HG03439 (cell line): ENCODE measurements at regions not wholly inside any gene's neighbourhood (a gene's known extent, or its start where the extent isn't known, plus 50 kb on each side); places are given as distances from the start of the nearest gene placed in this dataset.
"Not testable (repeated sequence)": the region's sequence is repeated elsewhere in the genome, so short reads cannot be mapped to it uniquely, and the experiment has no call there.

ENCODE experiments used
- ATAC-seq: cut with Tn5 transposase; IDR thresholded peaks from one replicate; pipeline ENCODE4 v1.9.1; 2021; ENCODE audit warnings: mild to moderate bottlenecking, moderate library complexity; ENCODE audit not compliant: unreplicated experiment

GRCh38 chr3:35194666-35195065 is 444.7 kb upstream of the ARPP21 start:
- ATAC-seq, result no peak

GRCh38 chr3:35198857-35199256 is 440.5 kb upstream of the ARPP21 start:
- no peak for ATAC-seq

- no peak for ATAC-seq
Measured at GRCh38 chr3:35200056-35200455, 439.3 kb upstream of the ARPP21 start.

- no peak for ATAC-seq
Measured at GRCh38 chr3:35201211-35201610, 438.1 kb upstream of the ARPP21 start.

- no peak for ATAC-seq
Measured at GRCh38 chr3:35215525-35216500, 423.5 kb upstream of the ARPP21 start.

- ATAC-seq, result no peak
Measured at GRCh38 chr3:35216501-35217266, 422.6 kb upstream of the ARPP21 start.

GRCh38 chr3:35223632-35224394 is 415.5 kb upstream of the ARPP21 start:
- no peak for ATAC-seq

GRCh38 chr3:35224565-35225295 is 414.6 kb upstream of the ARPP21 start:
- no peak for ATAC-seq

GRCh38 chr3:35241236-35241635 is 398.1 kb upstream of the ARPP21 start:
- ATAC-seq, result no peak

GRCh38 chr3:35254917-35255316 is 384.4 kb upstream of the ARPP21 start:
- ATAC-seq, result no peak

- ATAC-seq, result no peak
Measured at GRCh38 chr3:35257641-35258040, 381.7 kb upstream of the ARPP21 start.

- ATAC-seq, result no peak
Measured at GRCh38 chr3:35262406-35262805, 376.9 kb upstream of the ARPP21 start.

- no peak for ATAC-seq
Measured at GRCh38 chr3:35263477-35263876, 375.8 kb upstream of the ARPP21 start.

- not testable (repeated sequence) for ATAC-seq
Measured at GRCh38 chr3:35266065-35266464, 373.3 kb upstream of the ARPP21 start.

- ATAC-seq, result no peak
Measured at GRCh38 chr3:35275768-35276167, 363.6 kb upstream of the ARPP21 start.

GRCh38 chr3:35276568-35276967 is 362.8 kb upstream of the ARPP21 start:
- ATAC-seq, result no peak

GRCh38 chr3:35291471-35292236 is 347.7 kb upstream of the ARPP21 start:
- ATAC-seq, result no peak

- no peak for ATAC-seq
Measured at GRCh38 chr3:35292568-35292967, 346.8 kb upstream of the ARPP21 start.

GRCh38 chr3:35295906-35296305 is 343.4 kb upstream of the ARPP21 start:
- no peak for ATAC-seq

- ATAC-seq, result peak; percentile 69
Measured at GRCh38 chr3:35296533-35296932, 342.8 kb upstream of the ARPP21 start.
